Trophoblast cell (in vitro differentiated cells and primary cell): ENCODE measurements at regions not wholly inside any gene's neighbourhood (a gene's known extent, or its start where the extent isn't known, plus 50 kb on each side); places are given as distances from the start of the nearest gene placed in this dataset.

Experiments used
- DNase-seq, 2 donors: peaks; one replicate each; pipeline ENCODE4 v3.0.0-alpha.2; 2016
- H2AFZ ChIP-seq: 2 replicates; pipeline ENCODE4 v1.6.1; 2013; ENCODE audit warnings: low read length, moderate library complexity, mild to moderate bottlenecking; ENCODE audit not compliant: insufficient read depth, poor library complexity
- H2AK5ac ChIP-seq: 2 replicates; pipeline ENCODE4 v1.6.1; 2013; ENCODE audit warnings: mild to moderate bottlenecking, low read length
- H2BK120ac ChIP-seq: 2 replicates; pipeline ENCODE4 v1.6.1; 2013; ENCODE audit warnings: low read length, mild to moderate bottlenecking, moderate library complexity; ENCODE audit not compliant: insufficient read depth, poor library complexity
- H2BK12ac ChIP-seq: 2 replicates; pipeline ENCODE4 v1.6.1; 2013; ENCODE audit warnings: mild to moderate bottlenecking, low read length, moderate library complexity
- H2BK5ac ChIP-seq: 2 replicates; pipeline ENCODE4 v1.6.1; 2013; ENCODE audit warnings: low read length, low read depth, moderate library complexity, mild to moderate bottlenecking; ENCODE audit not compliant: poor library complexity
- H3K14ac ChIP-seq: 2 replicates; pipeline ENCODE4 v1.6.1; 2013; ENCODE audit warnings: mild to moderate bottlenecking, low read length
- H3K18ac ChIP-seq: 2 replicates; pipeline ENCODE4 v1.6.1; 2013; ENCODE audit warnings: mild to moderate bottlenecking, low read length
- H3K23ac ChIP-seq: 2 replicates; pipeline ENCODE4 v1.6.1; 2013; ENCODE audit warnings: low read length
- H3K27ac ChIP-seq: 2 replicates; pipeline ENCODE4 v1.5.1; 2013; ENCODE audit warnings: low read depth, mild to moderate bottlenecking, inconsistent platforms, low read length, moderate library complexity
- H3K27me3 ChIP-seq: 2 replicates; pipeline ENCODE4 v1.6.1; 2013; ENCODE audit warnings: inconsistent platforms, mild to moderate bottlenecking, low read length, moderate library complexity; ENCODE audit not compliant: insufficient read depth
- H3K36me3 ChIP-seq, 2 experiments: 1 replicate in 1 of 2; 2 replicates in 1 of 2; pipeline ENCODE4 v1.6.1; 2013; ENCODE audit warnings: low read length in 2 of 2, mild to moderate bottlenecking in 2 of 2, moderate library complexity in 1 of 2; ENCODE audit not compliant: insufficient read depth in 2 of 2, control insufficient read depth in 1 of 2
- H3K4ac ChIP-seq: 2 replicates; pipeline ENCODE4 v1.6.1; 2013; ENCODE audit warnings: low read depth, mild to moderate bottlenecking, low read length, moderate library complexity
- H3K4me1 ChIP-seq, 2 experiments: 1 replicate in 1 of 2; 2 replicates in 1 of 2; pipeline ENCODE4 v1.6.1; 2013; ENCODE audit warnings: low read length in 2 of 2, mild to moderate bottlenecking in 2 of 2, moderate library complexity in 1 of 2; ENCODE audit not compliant: insufficient read depth in 2 of 2, control insufficient read depth in 1 of 2
- H3K4me2 ChIP-seq: 2 replicates; pipeline ENCODE4 v1.6.1; 2013; ENCODE audit warnings: inconsistent platforms, mild to moderate bottlenecking, low read length, moderate library complexity
- H3K4me3 ChIP-seq: 2 replicates; pipeline ENCODE4 v1.5.1; 2013; ENCODE audit warnings: mild to moderate bottlenecking, low read depth, low read length, inconsistent platforms
- H3K79me1 ChIP-seq: one replicate; pipeline ENCODE4 v1.6.1; 2013; ENCODE audit warnings: low read length
- H3K79me2 ChIP-seq: 2 replicates; pipeline ENCODE4 v1.6.1; 2013; ENCODE audit warnings: low read length, mild to moderate bottlenecking; ENCODE audit not compliant: control insufficient read depth, insufficient read depth, poor library complexity
- H3K9ac ChIP-seq: 2 replicates; pipeline ENCODE4 v1.6.1; 2013; ENCODE audit warnings: mild to moderate bottlenecking, low read length
- H3K9me3 ChIP-seq: 2 replicates; pipeline ENCODE4 v1.6.1; 2013; ENCODE audit warnings: low read depth, mild to moderate bottlenecking, control low read depth, inconsistent platforms, low read length; ENCODE audit not compliant: insufficient read depth
- H4K12ac ChIP-seq: 2 replicates; pipeline ENCODE4 v1.6.1; 2013; ENCODE audit warnings: low read depth, mild to moderate bottlenecking, low read length, moderate library complexity
- H4K8ac ChIP-seq: 2 replicates; pipeline ENCODE4 v1.6.1; 2013; ENCODE audit warnings: low read depth, mild to moderate bottlenecking, low read length, moderate library complexity
- H4K91ac ChIP-seq: one replicate; pipeline ENCODE4 v1.6.1; 2013; ENCODE audit warnings: low read depth, mild to moderate bottlenecking, low read length, moderate library complexity
- WGBS: extraction: QIAGEN DNeasy Blood & Tissue Kit; methylation state at CpG from one replicate; pipeline ENCODE4 v1.1.7; 2013; ENCODE audit warnings: missing lambda C conversion rate; ENCODE audit not compliant: insufficient read length, insufficient coverage; ENCODE audit errors: extremely low coverage; 5-methylcytosine and 5-hydroxymethylcytosine counted together

- WGBS = no CpG with 5 or more reads among the region's 1 CpG
These were observed 514.3 kb upstream of the IRAK1BP1 start for GRCh38 chr6:78353040-78353439.

GRCh38 chr6:78363688-78364087, 503.7 kb upstream of the IRAK1BP1 start:
- Histone ChIP-seq H3K36me3 (no peaks in the 10 kb centered on the region), H3K79me1 (no peaks in the 10 kb centered on the region), H2BK12ac (no peak overlapping the region), H4K12ac (no peak overlapping the region), H3K4me3 (no peak overlapping the region), H3K27me3 (no peaks in the 10 kb centered on the region), H2BK120ac (no peak overlapping the region), H2BK5ac (no peak overlapping the region), H3K9ac (no peak overlapping the region), H3K79me2 (no peaks in the 10 kb centered on the region), H3K23ac (no peak overlapping the region), H2AK5ac (no peak overlapping the region), H4K8ac (no peak overlapping the region), H2AFZ (no peak overlapping the region), H3K4me2 (no peak overlapping the region), H3K27ac (no peak overlapping the region), H3K4me1 (no peaks in the 10 kb centered on the region), H3K9me3 (peaks cover 3% of the 10 kb centered on the region), H4K91ac (no peak overlapping the region), H3K4ac (no peak overlapping the region), H3K18ac (no peak overlapping the region), H3K14ac (no peak overlapping the region)
- no peak for DNase-seq

More at GRCh38 chr6:78353040-78353439, 514.3 kb upstream of the IRAK1BP1 start:
- H3K4ac ChIP-seq = no peak overlapping the region
- no peaks in the 10 kb centered on the region for H3K9me3 ChIP-seq
- H2BK12ac ChIP-seq = no peak overlapping the region
- H3K23ac ChIP-seq = no peak overlapping the region
- H4K12ac ChIP-seq = no peak overlapping the region
- H3K79me1 ChIP-seq = no peaks in the 10 kb centered on the region
- H2AFZ ChIP-seq = no peak overlapping the region
- no peaks in the 10 kb centered on the region for H3K79me2 ChIP-seq
- no peak overlapping the region for H4K8ac ChIP-seq
- H3K27ac ChIP-seq = no peak overlapping the region
- H2AK5ac ChIP-seq = no peak overlapping the region
- H2BK5ac ChIP-seq = no peak overlapping the region
- H3K27me3 ChIP-seq = no peaks in the 10 kb centered on the region
- no peak overlapping the region for H3K4me2 ChIP-seq
- H3K9ac ChIP-seq = no peak overlapping the region
- H3K14ac ChIP-seq = no peak overlapping the region
- no peak overlapping the region for H2BK120ac ChIP-seq
- H3K4me1 ChIP-seq = no peaks in the 10 kb centered on the region
- no peaks in the 10 kb centered on the region for H3K36me3 ChIP-seq
- H3K18ac ChIP-seq = no peak overlapping the region
- H3K4me3 ChIP-seq = no peak overlapping the region
- H4K91ac ChIP-seq = no peak overlapping the region
- DNase-seq = no peak

GRCh38 chr6:78365473-78365872, 501.9 kb upstream of the IRAK1BP1 start:
- H4K91ac ChIP-seq = no peak overlapping the region

GRCh38 chr6:78377056-78377455, 490.3 kb upstream of the IRAK1BP1 start:
- Histone ChIP-seq H3K79me2 (no peaks in the 10 kb centered on the region), H2BK120ac (no peak overlapping the region), H2BK12ac (no peak overlapping the region), H3K79me1 (no peaks in the 10 kb centered on the region), H4K8ac (no peak overlapping the region), H3K4me1 (no peaks in the 10 kb centered on the region), H3K27me3 (no peaks in the 10 kb centered on the region), H3K9ac (no peak overlapping the region), H3K4ac (no peak overlapping the region), H3K36me3 (no peaks in the 10 kb centered on the region), H3K4me2 (no peak overlapping the region), H3K14ac (no peak overlapping the region), H3K4me3 (no peak overlapping the region), H3K9me3 (no peaks in the 10 kb centered on the region), H4K12ac (no peak overlapping the region), H3K27ac (no peak overlapping the region), H3K23ac (no peak overlapping the region), H3K18ac (no peak overlapping the region), H2BK5ac (no peak overlapping the region), H2AK5ac (no peak overlapping the region), H4K91ac (no peak overlapping the region), H2AFZ (no peak overlapping the region)
- DNase-seq = no peak
- WGBS = no CpG with 5 or more reads among the region's 2 CpGs

More at GRCh38 chr6:78365473-78365872, 501.9 kb upstream of the IRAK1BP1 start:
- H3K23ac ChIP-seq = no peak overlapping the region
- H2BK5ac ChIP-seq = no peak overlapping the region
- H3K4me1 ChIP-seq = no peaks in the 10 kb centered on the region
- no peaks in the 10 kb centered on the region for H3K36me3 ChIP-seq
- no peaks in the 10 kb centered on the region for H3K79me2 ChIP-seq
- no peak overlapping the region for H3K4ac ChIP-seq
- no peak overlapping the region for H3K4me3 ChIP-seq
- no peak overlapping the region for H3K18ac ChIP-seq
- H3K9ac ChIP-seq = no peak overlapping the region
- H3K27ac ChIP-seq = no peak overlapping the region
- H4K8ac ChIP-seq = no peak overlapping the region
- no peak for DNase-seq
- H3K9me3 ChIP-seq = peaks cover 3% of the 10 kb centered on the region
- H3K4me2 ChIP-seq = no peak overlapping the region
- H2AFZ ChIP-seq = no peak overlapping the region
- no CpG with 5 or more reads among the region's 4 CpGs for WGBS
- H3K27me3 ChIP-seq = no peaks in the 10 kb centered on the region
- H3K79me1 ChIP-seq = no peaks in the 10 kb centered on the region
- no peak overlapping the region for H2AK5ac ChIP-seq
- H2BK120ac ChIP-seq = no peak overlapping the region
- H2BK12ac ChIP-seq = no peak overlapping the region
- H4K12ac ChIP-seq = no peak overlapping the region
- no peak overlapping the region for H3K14ac ChIP-seq
